DND-41 (cell line): ENCODE measurements at regions not wholly inside any gene's neighbourhood (a gene's known extent, or its start where the extent isn't known, plus 50 kb on each side); places are given as distances from the start of the nearest gene placed in this dataset.

ENCODE experiments used
- ATAC-seq: fragments of 200-7000 bp; cut with Tn5 transposase; 3 replicates; pipeline ENCODE4 v1.9.1; 2021; ENCODE audit warnings: low read depth; ENCODE audit not compliant: insufficient read depth
- DNase-seq: peaks from one replicate; pipeline ENCODE4 v3.0.0-alpha.2; 2020
- H2AFZ ChIP-seq: 2 replicates; pipeline ENCODE4 v1.6.0; 2012; ENCODE audit warnings: low read depth, low read length
- H3K27ac ChIP-seq: 2 replicates; pipeline ENCODE4 v1.5.1; 2012; ENCODE audit warnings: low read length, inconsistent platforms
- H3K27me3 ChIP-seq: fragments of 200-600 bp; sonication (generic); 2 replicates; pipeline ENCODE4 v1.6.0; 2012; ENCODE audit warnings: low read length, mild to moderate bottlenecking, inconsistent platforms; ENCODE audit not compliant: insufficient read depth, poor library complexity
- H3K36me3 ChIP-seq: 2 replicates; pipeline ENCODE4 v1.5.1; 2012; ENCODE audit warnings: low read length, inconsistent platforms; ENCODE audit not compliant: insufficient read depth
- H3K4me1 ChIP-seq: 2 replicates; pipeline ENCODE4 v1.5.1; 2012; ENCODE audit warnings: mild to moderate bottlenecking, low read length; ENCODE audit not compliant: insufficient read depth
- H3K4me2 ChIP-seq: 2 replicates; pipeline ENCODE4 v1.6.0; 2012; ENCODE audit warnings: mild to moderate bottlenecking, moderate library complexity, low read length, inconsistent platforms; ENCODE audit not compliant: insufficient read depth
- H3K4me3 ChIP-seq, 2 experiments: fragments of 200-600 bp in 1 of 2; shearing (Covaris generic) in 1 of 2; 2 replicates each; pipeline ENCODE4 v1.5.1; 2012 to 2016; ENCODE audit warnings: inconsistent platforms in 2 of 2, low read length in 2 of 2, mild to moderate bottlenecking in 2 of 2, low read depth in 1 of 2, moderate library complexity in 1 of 2
- H3K79me2 ChIP-seq: 2 replicates; pipeline ENCODE4 v1.6.0; 2012; ENCODE audit warnings: low read length, inconsistent platforms; ENCODE audit not compliant: insufficient read depth
- H3K9ac ChIP-seq: 2 replicates; pipeline ENCODE4 v1.6.0; 2012; ENCODE audit warnings: low read depth, mild to moderate bottlenecking, inconsistent platforms, low read length, moderate library complexity
- H3K9me3 ChIP-seq: 2 replicates; pipeline ENCODE4 v1.5.1; 2012; ENCODE audit warnings: low read length, moderate library complexity, mild to moderate bottlenecking, inconsistent platforms; ENCODE audit not compliant: insufficient read depth, severe bottlenecking
- H4K20me1 ChIP-seq: 2 replicates; pipeline ENCODE4 v1.6.0; 2012; ENCODE audit warnings: low read length; ENCODE audit not compliant: insufficient read depth
- EZH2 ChIP-seq: IDR thresholded peaks from 3 replicates; pipeline ENCODE4 v1.6.1; 2012; ENCODE audit warnings: borderline replicate concordance, low read depth, mild to moderate bottlenecking, moderate library complexity, low read length, inconsistent platforms; ENCODE audit not compliant: severe bottlenecking
- TF ChIP-seq, protein P1 (sequence below): IDR thresholded peaks from 2 replicates; pipeline ENCODE4 v1.5.1; 2012; ENCODE audit warnings: borderline replicate concordance, low read length, moderate library complexity, mild to moderate bottlenecking; ENCODE audit not compliant: poor library complexity, severe bottlenecking; ENCODE audit errors: extremely low read depth

DNA sequence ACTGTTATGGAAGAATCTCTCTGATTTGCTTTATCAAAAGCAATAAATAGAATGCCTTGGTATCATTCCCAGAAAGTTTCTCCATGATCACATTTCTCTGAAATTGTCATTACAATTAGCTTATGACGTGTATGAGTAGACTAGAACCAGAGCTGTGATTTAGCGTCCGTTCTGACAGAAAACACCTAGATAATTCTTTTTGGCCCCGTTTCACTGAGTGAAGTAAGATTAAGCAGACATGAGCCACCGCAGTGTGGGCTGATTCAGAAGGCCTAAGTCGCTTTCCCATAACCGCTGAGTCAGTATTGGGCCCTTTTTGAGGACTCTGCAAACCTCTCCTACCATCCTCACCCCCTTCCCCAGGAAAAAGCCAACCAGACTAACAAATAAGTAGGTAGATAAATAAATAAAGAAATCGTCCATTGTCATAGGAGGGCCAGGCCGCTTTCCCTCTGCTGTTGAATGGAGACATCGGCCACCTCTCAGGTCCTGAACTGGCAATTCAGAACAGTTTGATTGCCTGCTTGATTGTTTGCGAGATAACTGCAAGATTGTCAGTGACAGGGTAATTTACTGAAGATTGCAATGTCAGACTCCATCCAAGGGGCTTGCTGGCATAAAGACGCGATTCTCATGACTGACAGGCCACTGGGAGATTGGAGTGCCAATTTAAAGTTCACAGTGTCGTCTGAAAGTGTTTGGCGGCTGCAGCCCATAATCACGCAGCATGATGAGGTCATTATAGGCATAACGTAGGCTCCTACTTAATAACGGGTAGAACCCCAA lies 105.0 kb upstream of the WWC1 start:
- ATAC-seq (no peak), DNase-seq (no peak)
- Histone ChIP-seq H3K4me1 (no peaks in the 10 kb centered on the region), H2AFZ (no peak overlapping the region), H3K4me2 (no peak overlapping the region), H4K20me1 (no peaks in the 10 kb centered on the region), H3K79me2 (no peaks in the 10 kb centered on the region), H3K27me3 (no peaks in the 10 kb centered on the region), H3K9me3 (no peaks in the 10 kb centered on the region), H3K4me3 (no peak overlapping the region), H3K36me3 (no peaks in the 10 kb centered on the region), H3K27ac (no peak overlapping the region), H3K9ac (no peak overlapping the region)
- TF ChIP-seq, protein P1, sequence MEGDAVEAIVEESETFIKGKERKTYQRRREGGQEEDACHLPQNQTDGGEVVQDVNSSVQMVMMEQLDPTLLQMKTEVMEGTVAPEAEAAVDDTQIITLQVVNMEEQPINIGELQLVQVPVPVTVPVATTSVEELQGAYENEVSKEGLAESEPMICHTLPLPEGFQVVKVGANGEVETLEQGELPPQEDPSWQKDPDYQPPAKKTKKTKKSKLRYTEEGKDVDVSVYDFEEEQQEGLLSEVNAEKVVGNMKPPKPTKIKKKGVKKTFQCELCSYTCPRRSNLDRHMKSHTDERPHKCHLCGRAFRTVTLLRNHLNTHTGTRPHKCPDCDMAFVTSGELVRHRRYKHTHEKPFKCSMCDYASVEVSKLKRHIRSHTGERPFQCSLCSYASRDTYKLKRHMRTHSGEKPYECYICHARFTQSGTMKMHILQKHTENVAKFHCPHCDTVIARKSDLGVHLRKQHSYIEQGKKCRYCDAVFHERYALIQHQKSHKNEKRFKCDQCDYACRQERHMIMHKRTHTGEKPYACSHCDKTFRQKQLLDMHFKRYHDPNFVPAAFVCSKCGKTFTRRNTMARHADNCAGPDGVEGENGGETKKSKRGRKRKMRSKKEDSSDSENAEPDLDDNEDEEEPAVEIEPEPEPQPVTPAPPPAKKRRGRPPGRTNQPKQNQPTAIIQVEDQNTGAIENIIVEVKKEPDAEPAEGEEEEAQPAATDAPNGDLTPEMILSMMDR: no peak
- TF ChIP-seq EZH2: no peak

DNA sequence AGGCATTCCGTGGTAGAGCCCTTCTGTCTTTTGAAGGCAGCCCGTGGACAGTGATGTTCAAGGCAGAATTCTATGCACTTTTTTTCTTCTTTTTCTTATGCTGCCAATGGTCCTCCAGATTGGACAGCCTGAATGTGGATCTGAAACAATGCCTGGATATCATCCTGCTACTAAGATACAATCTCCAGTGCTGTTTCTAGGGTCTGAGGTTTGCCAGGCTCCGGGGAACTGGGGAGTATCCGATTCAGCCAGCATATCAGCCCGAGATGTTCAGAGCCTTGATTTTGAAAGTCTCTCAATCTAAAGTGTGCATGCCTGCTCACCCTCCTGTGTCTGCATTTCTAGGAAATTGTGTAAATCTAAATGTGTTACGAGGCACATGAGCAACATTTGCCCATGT lies 103.8 kb upstream of the WWC1 start:
- H3K79me2 ChIP-seq: no peaks in the 10 kb centered on the region
- TF ChIP-seq EZH2: no peak
- TF ChIP-seq, protein P1: no peak
- H3K36me3 ChIP-seq: no peaks in the 10 kb centered on the region
- no peak overlapping the region for H3K27ac ChIP-seq
- no peak overlapping the region for H3K9ac ChIP-seq
- no peaks in the 10 kb centered on the region for H3K4me1 ChIP-seq
- no peak overlapping the region for H3K4me3 ChIP-seq
- H3K4me2 ChIP-seq: no peak overlapping the region
- H3K9me3 ChIP-seq: no peaks in the 10 kb centered on the region
- ATAC-seq (no peak), DNase-seq (no peak)
- no peak overlapping the region for H2AFZ ChIP-seq
- H4K20me1 ChIP-seq: no peaks in the 10 kb centered on the region
- H3K27me3 ChIP-seq: no peaks in the 10 kb centered on the region

DNA sequence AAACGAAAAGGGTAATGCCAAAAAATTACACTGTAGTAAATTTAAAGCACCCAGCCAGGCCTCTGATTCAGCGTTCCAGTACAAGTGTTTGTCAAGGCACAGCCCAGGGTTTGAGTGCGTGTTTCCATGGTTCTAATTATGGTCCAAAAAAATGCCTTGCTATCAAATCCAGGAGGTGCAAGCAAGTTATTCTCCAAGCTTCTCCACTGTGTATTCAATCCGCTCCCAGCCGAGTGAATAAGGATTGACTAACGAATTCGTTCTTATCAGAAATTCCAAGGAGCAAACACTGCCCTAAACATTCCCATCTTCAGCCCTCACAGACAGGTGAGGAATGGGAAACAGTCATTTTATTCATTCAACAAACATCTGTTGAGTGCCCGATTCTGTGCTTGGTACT lies 103.3 kb upstream of the WWC1 start:
- no peak for DNase-seq
- H2AFZ ChIP-seq: no peak overlapping the region
- H3K79me2 ChIP-seq: no peaks in the 10 kb centered on the region
- H3K9ac ChIP-seq: no peak overlapping the region
- H3K4me3 ChIP-seq: no peak overlapping the region
- H3K36me3 ChIP-seq: no peaks in the 10 kb centered on the region
- no peak overlapping the region for H3K27ac ChIP-seq
- TF ChIP-seq EZH2: no peak
- TF ChIP-seq, protein P1: no peak
- H3K4me2 ChIP-seq: no peak overlapping the region
- H3K9me3 ChIP-seq: no peaks in the 10 kb centered on the region
- H3K4me1 ChIP-seq: no peaks in the 10 kb centered on the region
- no peak for ATAC-seq
- H4K20me1 ChIP-seq: no peaks in the 10 kb centered on the region
- no peaks in the 10 kb centered on the region for H3K27me3 ChIP-seq
